GM23338 (cell line): ENCODE measurements at regions not wholly inside any gene's neighbourhood (a gene's known extent, or its start where the extent isn't known, plus 50 kb on each side); places are given as distances from the start of the nearest gene placed in this dataset.

Experiments
- ATAC-seq: fragments of 200-7000 bp; cut with Tn5 transposase; 3 replicates; pipeline ENCODE4 v1.9.1; 2020
- DNase-seq: peaks from one replicate; pipeline ENCODE4 v3.0.0-alpha.2; 2015; ENCODE audit warnings: low spot score
- H2AFZ ChIP-seq: fragments of 200-600 bp; sonication (generic); 2 replicates; pipeline ENCODE4 v1.8.0; 2016; ENCODE audit warnings: antibody characterized with exemption, mild to moderate bottlenecking, moderate library complexity
- H3F3A ChIP-seq: fragments of 200-600 bp; sonication (generic); replicated peaks from 2 replicates; pipeline ENCODE4 v1.8.0; 2017; ENCODE audit warnings: antibody characterized with exemption, mixed run types, low read depth
- H3K27ac ChIP-seq: fragments of 200-600 bp; sonication (generic); 2 replicates; pipeline ENCODE4 v1.6.1; 2016; ENCODE audit warnings: low read depth
- H3K27me3 ChIP-seq: fragments of 200-600 bp; sonication (generic); 2 replicates; pipeline ENCODE4 v1.8.0; 2016; ENCODE audit warnings: mild to moderate bottlenecking, mixed run types, moderate library complexity; ENCODE audit not compliant: insufficient read depth
- H3K36me3 ChIP-seq: fragments of 200-600 bp; sonication (generic); 2 replicates; pipeline ENCODE4 v1.8.0; 2016; ENCODE audit warnings: mild to moderate bottlenecking; ENCODE audit not compliant: insufficient read depth
- H3K4me1 ChIP-seq: fragments of 200-600 bp; sonication (generic); 2 replicates; pipeline ENCODE4 v1.8.0; 2016; ENCODE audit warnings: mild to moderate bottlenecking, moderate library complexity; ENCODE audit not compliant: insufficient read depth
- H3K4me2 ChIP-seq: fragments of 200-600 bp; sonication (generic); 2 replicates; pipeline ENCODE4 v1.7.1; 2017; ENCODE audit warnings: mixed run types
- H3K4me3 ChIP-seq: fragments of 200-600 bp; sonication (generic); 2 replicates; pipeline ENCODE4 v1.6.1; 2016; ENCODE audit warnings: mixed run types
- H3K79me2 ChIP-seq: fragments of 200-600 bp; sonication (generic); replicated peaks from 2 replicates; pipeline ENCODE4 v1.8.0; 2017; ENCODE audit warnings: mild to moderate bottlenecking; ENCODE audit not compliant: insufficient read depth
- H3K9me2 ChIP-seq: fragments of 200-600 bp; sonication (generic); 2 replicates; pipeline ENCODE4 v1.8.0; 2017; ENCODE audit not compliant: insufficient read depth
- H4K20me1 ChIP-seq: fragments of 200-600 bp; sonication (generic); replicated peaks from 2 replicates; pipeline ENCODE4 v1.8.0; 2017; ENCODE audit warnings: mild to moderate bottlenecking; ENCODE audit not compliant: insufficient read depth
- H3K27ac Mint-ChIP-seq: 2 replicates; pipeline ENCODE4 v1.8.0; 2020; ENCODE audit warnings: inconsistent platforms, mild to moderate bottlenecking, moderate library complexity, mixed read lengths
- H3K27me3 Mint-ChIP-seq: 3 replicates; pipeline ENCODE4 v1.8.0; 2022; ENCODE audit warnings: low read depth, mild to moderate bottlenecking, moderate library complexity, mixed read lengths, inconsistent platforms; ENCODE audit not compliant: insufficient read depth, poor library complexity
- H3K36me3 Mint-ChIP-seq: 3 replicates; pipeline ENCODE4 v1.8.0; 2021; ENCODE audit warnings: low read depth, mild to moderate bottlenecking, inconsistent platforms, moderate library complexity, mixed read lengths
- H3K4me1 Mint-ChIP-seq: 3 replicates; pipeline ENCODE4 v1.8.0; 2020; ENCODE audit warnings: mild to moderate bottlenecking, inconsistent platforms, mixed read lengths
- H3K4me3 Mint-ChIP-seq: 3 replicates; pipeline ENCODE4 v1.8.0; 2021; ENCODE audit warnings: moderate library complexity, mild to moderate bottlenecking, inconsistent platforms, mixed read lengths
- H3K9me3 Mint-ChIP-seq: 3 replicates; pipeline ENCODE4 v1.8.0; 2020; ENCODE audit warnings: moderate library complexity, mild to moderate bottlenecking, inconsistent platforms, mixed read lengths
- EZH2 ChIP-seq: fragments of 200-600 bp; sonication (generic); IDR thresholded peaks from one replicate; pipeline ENCODE4 v1.8.0; 2017; ENCODE audit warnings: antibody characterized with exemption, mild to moderate bottlenecking, low read depth; ENCODE audit not compliant: unreplicated experiment
- EZH2phosphoT487 ChIP-seq: fragments of 200-600 bp; sonication (generic); IDR thresholded peaks from one replicate; pipeline ENCODE4 v1.8.1; 2018; ENCODE audit warnings: antibody characterized with exemption; ENCODE audit not compliant: unreplicated experiment
- JUNB ChIP-seq: IDR thresholded peaks from one replicate; pipeline ENCODE4 v1.6.1; 2016; ENCODE audit warnings: antibody characterized with exemption; ENCODE audit not compliant: unreplicated experiment
- NANOG ChIP-seq: IDR thresholded peaks from 2 replicates; pipeline ENCODE4 v1.6.1; 2016; ENCODE audit warnings: antibody characterized with exemption, borderline replicate concordance
- POLR2AphosphoS5 ChIP-seq: IDR thresholded peaks from 2 replicates; pipeline ENCODE4 v1.6.1; 2016; ENCODE audit warnings: antibody characterized with exemption, low read depth
- STAT1 ChIP-seq: IDR thresholded peaks from one replicate; pipeline ENCODE4 v1.6.1; 2016; ENCODE audit warnings: antibody characterized with exemption; ENCODE audit not compliant: unreplicated experiment
- ZNF114 ChIP-seq: fragments of 250-450 bp; sonication (Bioruptor Pico); IDR thresholded peaks from 2 replicates; pipeline ENCODE4 v1.5.0; 2020; ENCODE audit warnings: mild to moderate bottlenecking, moderate library complexity
- ZNF331 ChIP-seq: fragments of 250-450 bp; sonication (Bioruptor Pico); IDR thresholded peaks from 2 replicates; pipeline ENCODE4 v1.5.0; 2020; ENCODE audit warnings: low read depth, mild to moderate bottlenecking, moderate library complexity
- ZNF462 ChIP-seq: fragments of 250-450 bp; sonication (Bioruptor Pico); IDR thresholded peaks from 2 replicates; pipeline ENCODE4 v1.5.0; 2020; ENCODE audit warnings: mild to moderate bottlenecking, moderate library complexity
- TF ChIP-seq, protein P1 (sequence below): IDR thresholded peaks from 2 replicates; pipeline ENCODE4 v1.6.1; 2016; ENCODE audit warnings: antibody characterized with exemption
- TF ChIP-seq, protein P2 (sequence below), 2 experiments: fragments of 200-600 bp in 1 of 2; sonication (generic) in 1 of 2; conservative IDR thresholded peaks; 2 replicates each; pipeline versions ENCODE4 v1.5.1 to v1.6.1; 2016 to 2017; ENCODE audit warnings: antibody characterized with exemption in 2 of 2, low read depth in 2 of 2, mild to moderate bottlenecking in 2 of 2, moderate library complexity in 1 of 2

DNA sequence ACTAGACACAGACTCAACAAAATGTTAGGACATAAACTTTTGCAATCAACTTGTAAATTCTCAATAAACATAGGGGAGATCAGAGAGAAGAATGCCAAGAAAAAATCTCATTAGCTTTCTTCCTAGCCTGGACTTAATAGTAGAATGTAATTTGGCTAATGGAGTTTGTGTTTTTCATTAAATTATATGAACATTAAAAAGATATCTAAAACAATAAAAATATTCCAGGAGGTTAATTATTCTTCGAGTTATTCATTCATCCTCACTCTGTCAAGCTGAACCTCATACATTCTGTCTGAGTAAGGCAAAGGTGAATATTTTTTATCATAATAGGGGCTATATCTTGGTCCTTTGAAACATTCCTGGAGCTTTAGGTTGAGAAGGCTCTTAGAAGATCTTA is 551.9 kb upstream of the TBX3 start:
- Histone ChIP-seq H3F3A (no peaks in the 10 kb centered on the region), H3K27me3 (no peaks in the 10 kb centered on the region), H3K4me2 (no peak overlapping the region), H3K4me1 (no peaks in the 10 kb centered on the region), H3K9me2 (0 out of 2 replicates have a peak, but pooled peaks cover 3% of the 10 kb centered on the region), H3K27ac (no peak overlapping the region), H3K79me2 (no peaks in the 10 kb centered on the region), H3K36me3 (no peaks in the 10 kb centered on the region), H3K4me3 (no peak overlapping the region), H4K20me1 (no peaks in the 10 kb centered on the region), H2AFZ (no peak overlapping the region)
- no peak for TF ChIP-seq EZH2
- no peak for TF ChIP-seq ZNF331 (CRISPR knock-in tag)
- no peak for TF ChIP-seq EZH2phosphoT487
- TF ChIP-seq STAT1 = no peak
- TF ChIP-seq ZNF114 (CRISPR knock-in tag) = no peak
- no peak for TF ChIP-seq JUNB
- TF ChIP-seq, protein P1, sequence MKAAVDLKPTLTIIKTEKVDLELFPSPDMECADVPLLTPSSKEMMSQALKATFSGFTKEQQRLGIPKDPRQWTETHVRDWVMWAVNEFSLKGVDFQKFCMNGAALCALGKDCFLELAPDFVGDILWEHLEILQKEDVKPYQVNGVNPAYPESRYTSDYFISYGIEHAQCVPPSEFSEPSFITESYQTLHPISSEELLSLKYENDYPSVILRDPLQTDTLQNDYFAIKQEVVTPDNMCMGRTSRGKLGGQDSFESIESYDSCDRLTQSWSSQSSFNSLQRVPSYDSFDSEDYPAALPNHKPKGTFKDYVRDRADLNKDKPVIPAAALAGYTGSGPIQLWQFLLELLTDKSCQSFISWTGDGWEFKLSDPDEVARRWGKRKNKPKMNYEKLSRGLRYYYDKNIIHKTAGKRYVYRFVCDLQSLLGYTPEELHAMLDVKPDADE = no peak
- TF ChIP-seq, protein P2, sequence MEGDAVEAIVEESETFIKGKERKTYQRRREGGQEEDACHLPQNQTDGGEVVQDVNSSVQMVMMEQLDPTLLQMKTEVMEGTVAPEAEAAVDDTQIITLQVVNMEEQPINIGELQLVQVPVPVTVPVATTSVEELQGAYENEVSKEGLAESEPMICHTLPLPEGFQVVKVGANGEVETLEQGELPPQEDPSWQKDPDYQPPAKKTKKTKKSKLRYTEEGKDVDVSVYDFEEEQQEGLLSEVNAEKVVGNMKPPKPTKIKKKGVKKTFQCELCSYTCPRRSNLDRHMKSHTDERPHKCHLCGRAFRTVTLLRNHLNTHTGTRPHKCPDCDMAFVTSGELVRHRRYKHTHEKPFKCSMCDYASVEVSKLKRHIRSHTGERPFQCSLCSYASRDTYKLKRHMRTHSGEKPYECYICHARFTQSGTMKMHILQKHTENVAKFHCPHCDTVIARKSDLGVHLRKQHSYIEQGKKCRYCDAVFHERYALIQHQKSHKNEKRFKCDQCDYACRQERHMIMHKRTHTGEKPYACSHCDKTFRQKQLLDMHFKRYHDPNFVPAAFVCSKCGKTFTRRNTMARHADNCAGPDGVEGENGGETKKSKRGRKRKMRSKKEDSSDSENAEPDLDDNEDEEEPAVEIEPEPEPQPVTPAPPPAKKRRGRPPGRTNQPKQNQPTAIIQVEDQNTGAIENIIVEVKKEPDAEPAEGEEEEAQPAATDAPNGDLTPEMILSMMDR (conservative IDR thresholded peaks at IDR 0.05; ENCODE audit: low read depth in 2 of 2) = no peak
- no peak for TF ChIP-seq POLR2AphosphoS5
- TF ChIP-seq NANOG = no peak
- H3K4me1 Mint-ChIP-seq = peaks cover 6% of the 10 kb centered on the region
- ATAC-seq (no peak), DNase-seq (no peak)
- no peak overlapping the region for H3K27ac Mint-ChIP-seq
- no peaks in the 10 kb centered on the region; the same call in 2 of the 3 replicates for H3K9me3 Mint-ChIP-seq
- no peaks in the 10 kb centered on the region for H3K36me3 Mint-ChIP-seq
- H3K4me3 Mint-ChIP-seq = no peak overlapping the region
- peaks cover 2% of the 10 kb centered on the region for H3K27me3 Mint-ChIP-seq

DNA sequence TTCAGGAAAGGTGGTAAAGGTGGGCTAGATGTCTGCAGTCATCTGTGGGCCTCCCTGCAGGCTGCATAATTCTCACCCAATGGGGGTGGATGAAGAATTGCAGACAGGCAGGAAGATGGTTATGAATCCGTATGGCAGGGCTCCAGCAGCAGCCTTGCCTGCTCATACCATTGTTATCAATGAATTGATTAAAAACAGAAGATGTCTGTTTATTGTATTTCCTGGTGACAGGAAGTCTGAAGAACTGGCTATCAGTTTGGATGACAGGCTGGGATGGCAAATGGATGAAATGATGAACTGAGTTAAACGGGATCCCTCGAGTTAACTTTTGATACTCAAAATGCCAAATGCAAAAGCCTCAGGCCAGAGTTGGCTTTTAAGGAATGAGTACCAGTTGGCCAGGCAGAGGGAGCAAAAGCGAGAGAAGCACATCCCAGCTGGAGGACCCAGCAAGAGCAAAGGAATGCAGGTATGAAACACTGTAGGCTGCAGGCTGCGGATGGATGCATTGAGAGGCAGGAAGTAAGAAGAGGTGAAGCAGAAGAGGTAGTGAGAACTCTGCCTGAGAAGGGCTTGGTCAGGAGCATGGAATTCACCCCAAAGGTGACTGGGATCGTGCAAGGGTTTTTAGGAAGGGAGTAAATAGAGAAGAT is 550.0 kb upstream of the TBX3 start:
- peak; percentile 89 for ATAC-seq
- H2AFZ ChIP-seq = no peak overlapping the region
- no peaks in the 10 kb centered on the region for H3F3A ChIP-seq
- no peaks in the 10 kb centered on the region for H3K4me1 ChIP-seq
- H3K36me3 ChIP-seq = no peaks in the 10 kb centered on the region
- H3K4me3 ChIP-seq = no peak overlapping the region
- H4K20me1 ChIP-seq = no peaks in the 10 kb centered on the region
- H3K27ac Mint-ChIP-seq = no peak overlapping the region
- no peaks in the 10 kb centered on the region for H3K9me2 ChIP-seq
- no peaks in the 10 kb centered on the region for H3K36me3 Mint-ChIP-seq
- H3K9me3 Mint-ChIP-seq = no peaks in the 10 kb centered on the region
- no peaks in the 10 kb centered on the region for H3K27me3 ChIP-seq
- no peaks in the 10 kb centered on the region for H3K79me2 ChIP-seq
- DNase-seq = peak; percentile 57
- no peak overlapping the region for H3K4me3 Mint-ChIP-seq
- H3K27me3 Mint-ChIP-seq = peaks cover 2% of the 10 kb centered on the region
- TF ChIP-seq ZNF462 (peak; percentile 85), ZNF331 (CRISPR knock-in tag) (no peak)
- H3K4me2 ChIP-seq = no peak overlapping the region
- no peak overlapping the region for H3K27ac ChIP-seq
- peaks cover 6% of the 10 kb centered on the region for H3K4me1 Mint-ChIP-seq
